ENCODE measurements at regions not wholly inside any gene's neighbourhood (a gene's known extent, or its start where the extent isn't known, plus 50 kb on each side); places are given as distances from the start of the nearest gene placed in this dataset.

- TF ChIP-seq CTCF (IDR thresholded peaks at IDR 0.05; ENCODE audit: insufficient read depth, low read depth, low read length) (no peak), EZH2 (IDR thresholded peaks at IDR 0.05; ENCODE audit: insufficient read depth, low read length) (no peak)
Observed at GRCh38 chr6:138569970-138570724, 70.9 kb upstream of the NHSL1 start.
